ENCODE measurements at regions not wholly inside any gene's neighbourhood (a gene's known extent, or its start where the extent isn't known, plus 50 kb on each side); places are given as distances from the start of the nearest gene placed in this dataset.

DNA sequence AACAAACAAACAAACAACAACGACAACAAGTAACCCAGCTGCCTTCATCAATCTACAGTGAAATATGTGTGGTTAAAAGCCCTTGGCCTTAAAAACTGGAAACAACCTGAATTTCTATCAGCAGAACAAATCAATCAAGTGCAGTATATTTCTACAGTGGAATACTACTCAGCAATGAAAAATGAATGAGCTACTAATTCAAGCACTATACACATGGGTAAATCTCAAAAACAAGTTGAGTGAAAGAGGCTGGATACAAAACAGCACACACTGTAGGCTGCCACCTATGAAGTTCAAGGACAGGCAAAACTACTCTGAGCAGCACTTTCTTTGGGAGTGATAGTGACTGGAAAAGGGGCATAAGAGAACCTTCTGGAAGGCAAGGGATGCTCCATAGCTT is 395.5 kb upstream of the PROK2 start:
- TF ChIP-seq, protein P1, sequence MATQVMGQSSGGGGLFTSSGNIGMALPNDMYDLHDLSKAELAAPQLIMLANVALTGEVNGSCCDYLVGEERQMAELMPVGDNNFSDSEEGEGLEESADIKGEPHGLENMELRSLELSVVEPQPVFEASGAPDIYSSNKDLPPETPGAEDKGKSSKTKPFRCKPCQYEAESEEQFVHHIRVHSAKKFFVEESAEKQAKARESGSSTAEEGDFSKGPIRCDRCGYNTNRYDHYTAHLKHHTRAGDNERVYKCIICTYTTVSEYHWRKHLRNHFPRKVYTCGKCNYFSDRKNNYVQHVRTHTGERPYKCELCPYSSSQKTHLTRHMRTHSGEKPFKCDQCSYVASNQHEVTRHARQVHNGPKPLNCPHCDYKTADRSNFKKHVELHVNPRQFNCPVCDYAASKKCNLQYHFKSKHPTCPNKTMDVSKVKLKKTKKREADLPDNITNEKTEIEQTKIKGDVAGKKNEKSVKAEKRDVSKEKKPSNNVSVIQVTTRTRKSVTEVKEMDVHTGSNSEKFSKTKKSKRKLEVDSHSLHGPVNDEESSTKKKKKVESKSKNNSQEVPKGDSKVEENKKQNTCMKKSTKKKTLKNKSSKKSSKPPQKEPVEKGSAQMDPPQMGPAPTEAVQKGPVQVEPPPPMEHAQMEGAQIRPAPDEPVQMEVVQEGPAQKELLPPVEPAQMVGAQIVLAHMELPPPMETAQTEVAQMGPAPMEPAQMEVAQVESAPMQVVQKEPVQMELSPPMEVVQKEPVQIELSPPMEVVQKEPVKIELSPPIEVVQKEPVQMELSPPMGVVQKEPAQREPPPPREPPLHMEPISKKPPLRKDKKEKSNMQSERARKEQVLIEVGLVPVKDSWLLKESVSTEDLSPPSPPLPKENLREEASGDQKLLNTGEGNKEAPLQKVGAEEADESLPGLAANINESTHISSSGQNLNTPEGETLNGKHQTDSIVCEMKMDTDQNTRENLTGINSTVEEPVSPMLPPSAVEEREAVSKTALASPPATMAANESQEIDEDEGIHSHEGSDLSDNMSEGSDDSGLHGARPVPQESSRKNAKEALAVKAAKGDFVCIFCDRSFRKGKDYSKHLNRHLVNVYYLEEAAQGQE (IDR thresholded peaks at IDR 0.05; ENCODE audit: insufficient read depth in 1 of 2, low read depth in 2 of 2, low read length in 1 of 2) = no peak
- TF ChIP-seq, protein P2, sequence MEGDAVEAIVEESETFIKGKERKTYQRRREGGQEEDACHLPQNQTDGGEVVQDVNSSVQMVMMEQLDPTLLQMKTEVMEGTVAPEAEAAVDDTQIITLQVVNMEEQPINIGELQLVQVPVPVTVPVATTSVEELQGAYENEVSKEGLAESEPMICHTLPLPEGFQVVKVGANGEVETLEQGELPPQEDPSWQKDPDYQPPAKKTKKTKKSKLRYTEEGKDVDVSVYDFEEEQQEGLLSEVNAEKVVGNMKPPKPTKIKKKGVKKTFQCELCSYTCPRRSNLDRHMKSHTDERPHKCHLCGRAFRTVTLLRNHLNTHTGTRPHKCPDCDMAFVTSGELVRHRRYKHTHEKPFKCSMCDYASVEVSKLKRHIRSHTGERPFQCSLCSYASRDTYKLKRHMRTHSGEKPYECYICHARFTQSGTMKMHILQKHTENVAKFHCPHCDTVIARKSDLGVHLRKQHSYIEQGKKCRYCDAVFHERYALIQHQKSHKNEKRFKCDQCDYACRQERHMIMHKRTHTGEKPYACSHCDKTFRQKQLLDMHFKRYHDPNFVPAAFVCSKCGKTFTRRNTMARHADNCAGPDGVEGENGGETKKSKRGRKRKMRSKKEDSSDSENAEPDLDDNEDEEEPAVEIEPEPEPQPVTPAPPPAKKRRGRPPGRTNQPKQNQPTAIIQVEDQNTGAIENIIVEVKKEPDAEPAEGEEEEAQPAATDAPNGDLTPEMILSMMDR (IDR thresholded peaks at IDR 0.05) = no peak
- no peak for TF ChIP-seq TCF7L2 (IDR thresholded peaks at IDR 0.05; ENCODE audit: low read depth, low read length)
- no peak for TF ChIP-seq SIN3A (IDR thresholded peaks at IDR 0.05; ENCODE audit: borderline replicate concordance, insufficient read depth, low read depth, low read length)
